ENCODE measurements at regions not wholly inside any gene's neighbourhood (a gene's known extent, or its start where the extent isn't known, plus 50 kb on each side); places are given as distances from the start of the nearest gene placed in this dataset.
"Not testable (repeated sequence)": the region's sequence is repeated elsewhere in the genome, so short reads cannot be mapped to it uniquely, and the experiment has no call there.

DNA sequence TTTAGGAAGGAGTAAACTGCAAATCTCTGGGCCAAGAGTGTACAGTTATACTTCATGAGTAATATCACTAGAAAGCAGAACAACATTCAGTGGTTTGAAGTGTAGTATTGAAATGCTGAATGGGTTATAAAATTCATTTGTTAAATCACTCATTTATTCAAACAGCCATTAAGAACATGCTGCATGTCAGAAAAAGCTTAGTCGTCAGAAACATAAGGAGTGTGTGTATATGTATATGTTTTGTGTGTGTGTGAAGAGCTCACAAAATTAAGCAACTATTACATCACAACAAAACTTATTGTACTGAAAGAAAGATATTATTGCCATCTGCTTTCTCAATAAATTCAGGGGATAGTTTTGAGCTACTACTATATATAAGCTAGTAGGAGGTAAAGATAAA, 165.4 kb upstream of the PCDH9 start:
- H3K27ac ChIP-seq = no peak overlapping the region
- ATAC-seq (no peak), DNase-seq (no peak)
- H3K4me1 ChIP-seq = no peaks in the 10 kb centered on the region
- intact Hi-C loops (cut with DNase I) = no loop called here
- no peak overlapping the region for H3K4me3 ChIP-seq
- no peaks in the 10 kb centered on the region for H3K36me3 ChIP-seq
- no peaks in the 10 kb centered on the region for H3K9me3 ChIP-seq
- TF ChIP-seq, protein P1, sequence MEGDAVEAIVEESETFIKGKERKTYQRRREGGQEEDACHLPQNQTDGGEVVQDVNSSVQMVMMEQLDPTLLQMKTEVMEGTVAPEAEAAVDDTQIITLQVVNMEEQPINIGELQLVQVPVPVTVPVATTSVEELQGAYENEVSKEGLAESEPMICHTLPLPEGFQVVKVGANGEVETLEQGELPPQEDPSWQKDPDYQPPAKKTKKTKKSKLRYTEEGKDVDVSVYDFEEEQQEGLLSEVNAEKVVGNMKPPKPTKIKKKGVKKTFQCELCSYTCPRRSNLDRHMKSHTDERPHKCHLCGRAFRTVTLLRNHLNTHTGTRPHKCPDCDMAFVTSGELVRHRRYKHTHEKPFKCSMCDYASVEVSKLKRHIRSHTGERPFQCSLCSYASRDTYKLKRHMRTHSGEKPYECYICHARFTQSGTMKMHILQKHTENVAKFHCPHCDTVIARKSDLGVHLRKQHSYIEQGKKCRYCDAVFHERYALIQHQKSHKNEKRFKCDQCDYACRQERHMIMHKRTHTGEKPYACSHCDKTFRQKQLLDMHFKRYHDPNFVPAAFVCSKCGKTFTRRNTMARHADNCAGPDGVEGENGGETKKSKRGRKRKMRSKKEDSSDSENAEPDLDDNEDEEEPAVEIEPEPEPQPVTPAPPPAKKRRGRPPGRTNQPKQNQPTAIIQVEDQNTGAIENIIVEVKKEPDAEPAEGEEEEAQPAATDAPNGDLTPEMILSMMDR (IDR thresholded peaks at IDR 0.05) = no peak
- no peaks in the 10 kb centered on the region for H3K27me3 ChIP-seq (ENCODE audit: low read depth)

DNA sequence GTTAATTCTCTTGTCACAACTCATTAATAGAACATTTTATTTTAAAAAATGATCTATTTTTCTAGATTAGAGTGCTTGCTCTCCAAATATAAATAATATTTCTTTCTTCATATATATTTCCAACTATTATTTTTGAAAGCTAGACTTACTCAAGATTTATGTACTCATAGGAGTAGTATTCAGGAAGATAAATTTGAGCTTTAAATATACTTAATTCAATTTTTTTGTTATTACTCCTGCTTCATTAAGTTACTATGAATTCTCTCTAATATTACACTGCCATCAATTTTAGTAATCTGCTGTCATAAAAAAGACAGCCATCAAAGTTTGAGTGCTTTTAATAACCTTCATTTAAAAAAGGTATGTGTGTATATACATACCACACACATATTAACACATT, 161.9 kb upstream of the PCDH9 start:
- Histone ChIP-seq H3K36me3 (no peaks in the 10 kb centered on the region), H3K4me3 (no peak overlapping the region), H3K27me3 (ENCODE audit: low read depth) (no peaks in the 10 kb centered on the region), H3K9me3 (no peaks in the 10 kb centered on the region), H3K27ac (no peak overlapping the region), H3K4me1 (no peaks in the 10 kb centered on the region)
- intact Hi-C loops (cut with DNase I) = no loop called here
- TF ChIP-seq, protein P1 (IDR thresholded peaks at IDR 0.05) = no peak
- ATAC-seq = no peak
- no peak for DNase-seq

DNA sequence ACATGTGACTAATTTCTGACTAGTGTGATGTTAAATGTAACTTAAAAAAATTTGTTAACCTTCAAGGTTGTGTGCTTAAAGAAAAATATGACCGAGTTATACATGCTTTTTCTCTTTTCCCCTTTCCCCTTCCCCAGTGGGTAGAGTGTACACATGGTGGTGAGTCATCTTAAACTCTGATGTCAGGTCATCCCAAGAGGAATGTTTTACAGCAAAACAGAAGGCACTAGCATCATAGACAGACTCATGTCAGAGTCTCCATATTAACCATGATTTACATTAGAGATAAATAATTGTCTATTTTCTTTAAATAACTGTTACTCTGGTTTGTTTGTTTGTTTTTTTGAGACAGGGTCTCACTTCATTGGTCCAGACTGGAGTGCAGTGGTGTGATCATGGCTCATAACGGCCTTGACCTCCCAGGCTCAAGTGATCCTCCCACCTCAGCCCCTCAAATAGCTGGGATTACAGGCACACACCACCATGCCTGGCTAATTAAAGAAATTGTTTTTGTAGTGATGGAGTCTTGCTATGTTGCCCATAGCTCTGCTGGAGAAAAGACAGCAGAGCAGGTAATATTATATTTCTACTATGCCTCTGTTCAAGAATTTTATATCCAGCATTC, 160.4 kb upstream of the PCDH9 start:
- Histone ChIP-seq H3K4me3 (no peak overlapping the region), H3K27ac (no peak overlapping the region), H3K9me3 (no peaks in the 10 kb centered on the region), H3K27me3 (ENCODE audit: low read depth) (no peaks in the 10 kb centered on the region), H3K36me3 (no peaks in the 10 kb centered on the region), H3K4me1 (no peaks in the 10 kb centered on the region)
- TF ChIP-seq, protein P1 (IDR thresholded peaks at IDR 0.05) = no peak
- no peak for ATAC-seq
- no peak for DNase-seq
- intact Hi-C loops (cut with DNase I) = no loop called here

DNA sequence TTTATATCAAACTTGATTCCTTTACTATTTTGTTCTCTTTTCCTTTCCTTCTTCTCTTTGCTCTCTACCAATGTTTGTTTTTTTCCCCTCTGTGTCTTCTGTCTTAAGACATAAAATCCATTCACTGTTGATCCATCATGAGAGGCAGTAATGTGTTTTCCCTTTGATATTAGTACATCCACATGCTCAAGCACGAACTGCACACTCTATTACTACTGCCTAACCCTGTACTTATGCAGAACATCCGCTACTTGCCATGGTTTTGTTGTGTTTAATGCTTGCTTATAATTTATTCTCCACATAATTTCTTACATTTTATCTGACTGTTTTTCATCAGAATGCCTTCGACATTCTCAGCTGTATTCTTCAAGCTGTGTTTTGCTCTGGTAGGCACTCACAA, 159.0 kb upstream of the PCDH9 start:
- intact Hi-C loops (cut with DNase I) = no loop called here
- DNase-seq (no peak), ATAC-seq (no peak)
- no peaks in the 10 kb centered on the region for H3K4me1 ChIP-seq
- no peak overlapping the region for H3K4me3 ChIP-seq
- no peaks in the 10 kb centered on the region for H3K36me3 ChIP-seq
- TF ChIP-seq, protein P1 (IDR thresholded peaks at IDR 0.05) = no peak
- no peaks in the 10 kb centered on the region for H3K27me3 ChIP-seq (ENCODE audit: low read depth)
- H3K9me3 ChIP-seq = no peaks in the 10 kb centered on the region
- H3K27ac ChIP-seq = no peak overlapping the region

DNA sequence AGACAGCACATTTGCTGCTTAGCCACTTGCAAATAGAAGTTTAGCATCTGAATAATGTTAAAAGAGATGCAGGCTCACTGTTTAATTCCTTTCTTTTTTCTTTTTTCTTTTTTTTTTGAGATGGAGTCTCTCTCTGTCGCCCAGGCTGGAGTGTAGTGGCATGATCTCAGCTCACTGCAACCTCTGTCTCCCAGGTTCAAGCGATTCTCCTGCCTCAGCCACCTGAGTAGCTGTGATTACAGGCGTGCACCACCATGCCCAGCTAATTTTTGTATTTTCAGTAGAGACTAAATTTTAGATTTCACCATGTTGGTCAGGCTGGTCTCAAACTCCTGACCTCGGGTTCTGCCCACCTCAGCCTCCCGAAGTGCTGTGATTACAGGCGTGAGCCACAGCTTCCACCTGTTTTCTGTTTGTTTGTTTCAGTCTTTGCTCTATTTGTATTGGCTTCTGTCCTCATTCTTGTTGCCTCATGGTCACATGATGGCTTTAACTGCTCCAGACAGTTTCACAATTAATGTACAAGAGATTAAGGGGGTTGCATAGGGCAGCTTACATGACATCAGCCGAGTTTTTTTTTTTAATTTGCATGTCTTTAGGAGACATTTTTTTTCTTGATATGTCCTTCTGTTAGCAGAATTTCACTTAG, 153.1 kb upstream of the PCDH9 start:
- H3K27me3 ChIP-seq (ENCODE audit: low read depth); intact Hi-C loops (cut with DNase I); H3K4me1 ChIP-seq; H3K36me3 ChIP-seq; DNase-seq; H3K4me3 ChIP-seq; H3K9me3 ChIP-seq; H3K27ac ChIP-seq: not testable (repeated sequence)
- peak in 1 of 2 donors; percentile 14 for ATAC-seq

DNA sequence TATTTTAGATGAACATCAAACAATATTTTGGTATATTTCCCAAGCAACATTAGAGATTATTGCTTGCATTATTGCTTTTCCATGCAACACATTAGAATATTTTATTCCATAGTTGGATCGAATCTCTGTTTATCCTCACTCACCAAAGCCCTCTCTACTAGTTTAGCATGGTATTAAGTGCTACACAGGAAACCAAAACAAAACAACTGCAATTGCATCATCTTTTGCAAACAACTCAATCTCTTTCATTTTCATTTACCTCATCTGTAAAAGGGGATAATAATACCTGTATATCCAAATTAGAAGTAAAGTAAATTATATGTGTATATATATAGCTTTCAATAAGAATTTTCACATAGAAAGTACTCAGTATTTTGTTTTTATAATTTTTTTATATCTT, 147.8 kb upstream of the PCDH9 start:
- Histone ChIP-seq H3K4me1 (no peaks in the 10 kb centered on the region), H3K9me3 (no peaks in the 10 kb centered on the region), H3K27ac (no peak overlapping the region), H3K27me3 (ENCODE audit: low read depth) (no peaks in the 10 kb centered on the region), H3K36me3 (no peaks in the 10 kb centered on the region), H3K4me3 (no peak overlapping the region)
- ATAC-seq = no peak
- DNase-seq = no peak
- TF ChIP-seq, protein P1 (IDR thresholded peaks at IDR 0.05) = no peak
- intact Hi-C loops (cut with DNase I) = no loop called here

Data from lower lobe of right lung (tissue), 2 donors.